Trophoblast cell (in vitro differentiated cells and primary cell): ENCODE measurements at regions not wholly inside any gene's neighbourhood (a gene's known extent, or its start where the extent isn't known, plus 50 kb on each side); places are given as distances from the start of the nearest gene placed in this dataset.

ENCODE experiments used
- DNase-seq, 2 donors: peaks; one replicate each; pipeline ENCODE4 v3.0.0-alpha.2; 2016
- H2AFZ ChIP-seq: 2 replicates; pipeline ENCODE4 v1.6.1; 2013; ENCODE audit warnings: low read length, moderate library complexity, mild to moderate bottlenecking; ENCODE audit not compliant: insufficient read depth, poor library complexity
- H2AK5ac ChIP-seq: 2 replicates; pipeline ENCODE4 v1.6.1; 2013; ENCODE audit warnings: mild to moderate bottlenecking, low read length
- H2BK120ac ChIP-seq: 2 replicates; pipeline ENCODE4 v1.6.1; 2013; ENCODE audit warnings: low read length, mild to moderate bottlenecking, moderate library complexity; ENCODE audit not compliant: insufficient read depth, poor library complexity
- H2BK12ac ChIP-seq: 2 replicates; pipeline ENCODE4 v1.6.1; 2013; ENCODE audit warnings: mild to moderate bottlenecking, low read length, moderate library complexity
- H2BK5ac ChIP-seq: 2 replicates; pipeline ENCODE4 v1.6.1; 2013; ENCODE audit warnings: low read length, low read depth, moderate library complexity, mild to moderate bottlenecking; ENCODE audit not compliant: poor library complexity
- H3K14ac ChIP-seq: 2 replicates; pipeline ENCODE4 v1.6.1; 2013; ENCODE audit warnings: mild to moderate bottlenecking, low read length
- H3K18ac ChIP-seq: 2 replicates; pipeline ENCODE4 v1.6.1; 2013; ENCODE audit warnings: mild to moderate bottlenecking, low read length
- H3K23ac ChIP-seq: 2 replicates; pipeline ENCODE4 v1.6.1; 2013; ENCODE audit warnings: low read length
- H3K27ac ChIP-seq: 2 replicates; pipeline ENCODE4 v1.5.1; 2013; ENCODE audit warnings: low read depth, mild to moderate bottlenecking, inconsistent platforms, low read length, moderate library complexity
- H3K27me3 ChIP-seq: 2 replicates; pipeline ENCODE4 v1.6.1; 2013; ENCODE audit warnings: inconsistent platforms, mild to moderate bottlenecking, low read length, moderate library complexity; ENCODE audit not compliant: insufficient read depth
- H3K36me3 ChIP-seq, 2 experiments: 1 replicate in 1 of 2; 2 replicates in 1 of 2; pipeline ENCODE4 v1.6.1; 2013; ENCODE audit warnings: low read length in 2 of 2, mild to moderate bottlenecking in 2 of 2, moderate library complexity in 1 of 2; ENCODE audit not compliant: insufficient read depth in 2 of 2, control insufficient read depth in 1 of 2
- H3K4ac ChIP-seq: 2 replicates; pipeline ENCODE4 v1.6.1; 2013; ENCODE audit warnings: low read depth, mild to moderate bottlenecking, low read length, moderate library complexity
- H3K4me1 ChIP-seq, 2 experiments: 1 replicate in 1 of 2; 2 replicates in 1 of 2; pipeline ENCODE4 v1.6.1; 2013; ENCODE audit warnings: low read length in 2 of 2, mild to moderate bottlenecking in 2 of 2, moderate library complexity in 1 of 2; ENCODE audit not compliant: insufficient read depth in 2 of 2, control insufficient read depth in 1 of 2
- H3K4me2 ChIP-seq: 2 replicates; pipeline ENCODE4 v1.6.1; 2013; ENCODE audit warnings: inconsistent platforms, mild to moderate bottlenecking, low read length, moderate library complexity
- H3K4me3 ChIP-seq: 2 replicates; pipeline ENCODE4 v1.5.1; 2013; ENCODE audit warnings: mild to moderate bottlenecking, low read depth, low read length, inconsistent platforms
- H3K79me1 ChIP-seq: one replicate; pipeline ENCODE4 v1.6.1; 2013; ENCODE audit warnings: low read length
- H3K79me2 ChIP-seq: 2 replicates; pipeline ENCODE4 v1.6.1; 2013; ENCODE audit warnings: low read length, mild to moderate bottlenecking; ENCODE audit not compliant: control insufficient read depth, insufficient read depth, poor library complexity
- H3K9ac ChIP-seq: 2 replicates; pipeline ENCODE4 v1.6.1; 2013; ENCODE audit warnings: mild to moderate bottlenecking, low read length
- H3K9me3 ChIP-seq: 2 replicates; pipeline ENCODE4 v1.6.1; 2013; ENCODE audit warnings: low read depth, mild to moderate bottlenecking, control low read depth, inconsistent platforms, low read length; ENCODE audit not compliant: insufficient read depth
- H4K12ac ChIP-seq: 2 replicates; pipeline ENCODE4 v1.6.1; 2013; ENCODE audit warnings: low read depth, mild to moderate bottlenecking, low read length, moderate library complexity
- H4K8ac ChIP-seq: 2 replicates; pipeline ENCODE4 v1.6.1; 2013; ENCODE audit warnings: low read depth, mild to moderate bottlenecking, low read length, moderate library complexity
- H4K91ac ChIP-seq: one replicate; pipeline ENCODE4 v1.6.1; 2013; ENCODE audit warnings: low read depth, mild to moderate bottlenecking, low read length, moderate library complexity
- WGBS: extraction: QIAGEN DNeasy Blood & Tissue Kit; methylation state at CpG from one replicate; pipeline ENCODE4 v1.1.7; 2013; ENCODE audit warnings: missing lambda C conversion rate; ENCODE audit not compliant: insufficient read length, insufficient coverage; ENCODE audit errors: extremely low coverage; 5-methylcytosine and 5-hydroxymethylcytosine counted together

DNA sequence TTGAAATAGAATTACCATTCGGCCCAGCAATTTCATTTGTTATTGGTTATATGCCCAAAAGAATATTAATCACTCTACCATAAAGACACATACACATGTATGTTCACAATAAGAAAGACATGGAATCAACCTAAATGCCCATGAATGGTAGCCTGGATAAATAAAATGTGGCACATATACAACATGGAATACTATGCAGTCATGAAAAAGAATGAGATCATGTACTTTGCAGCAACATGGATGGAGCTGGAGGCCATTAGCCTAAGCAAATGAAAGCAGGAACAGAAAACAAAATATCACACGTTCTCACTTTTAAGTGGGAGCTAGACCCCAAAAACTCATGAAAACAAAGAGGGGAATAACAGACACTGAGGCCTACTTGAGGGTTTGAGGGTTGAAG, 52.6 kb upstream of the RNGTT start:
- Histone ChIP-seq H3K79me2 (no peaks in the 10 kb centered on the region), H2AK5ac (no peak overlapping the region), H2BK120ac (no peak overlapping the region), H2AFZ (no peak overlapping the region), H4K91ac (no peak overlapping the region), H2BK12ac (no peak overlapping the region), H2BK5ac (no peak overlapping the region), H3K9ac (no peak overlapping the region), H3K9me3 (no peaks in the 10 kb centered on the region), H4K12ac (no peak overlapping the region), H3K36me3 (peaks cover 0 to 2% of the 10 kb centered on the region in 2 experiments), H3K27me3 (no peaks in the 10 kb centered on the region), H3K4me3 (no peak overlapping the region), H3K14ac (no peak overlapping the region), H3K18ac (no peak overlapping the region), H3K23ac (no peak overlapping the region), H3K27ac (no peak overlapping the region), H4K8ac (no peak overlapping the region), H3K4me1 (no peaks in the 10 kb centered on the region), H3K4me2 (no peak overlapping the region), H3K4ac (no peak overlapping the region), H3K79me1 (no peaks in the 10 kb centered on the region)
- WGBS, result no CpG with 5 or more reads among the region's 2 CpGs
- no peak for DNase-seq

DNA sequence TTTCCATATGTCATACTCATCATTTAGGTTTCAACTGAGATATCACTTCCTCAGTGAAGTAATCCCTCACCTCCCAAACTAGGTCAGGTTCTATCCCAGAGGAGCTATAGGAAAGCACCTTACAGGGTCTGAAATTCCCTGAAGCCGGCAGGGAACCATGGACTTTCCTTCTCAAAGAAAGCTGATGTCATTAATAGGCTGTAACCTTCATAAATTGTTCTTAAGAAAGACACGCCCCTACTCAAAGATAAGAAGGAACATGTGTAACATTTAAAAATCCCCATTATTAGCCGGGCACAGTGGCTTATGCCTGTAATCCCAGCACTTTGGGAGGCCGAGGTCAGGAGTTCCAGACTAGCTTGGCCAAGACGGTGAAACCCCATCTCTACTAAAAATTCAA, 50.0 kb upstream of the RNGTT start:
- Histone ChIP-seq H3K4me2 (no peak overlapping the region), H3K79me1 (no peaks in the 10 kb centered on the region), H2BK12ac (no peak overlapping the region), H3K9me3 (no peaks in the 10 kb centered on the region), H3K36me3 (peaks cover 0 to 2% of the 10 kb centered on the region in 2 experiments), H3K9ac (no peak overlapping the region), H2AFZ (no peak overlapping the region), H3K27me3 (no peaks in the 10 kb centered on the region), H3K79me2 (no peaks in the 10 kb centered on the region), H3K4me3 (no peak overlapping the region), H3K18ac (no peak overlapping the region), H4K91ac (no peak overlapping the region), H4K12ac (no peak overlapping the region), H3K27ac (no peak overlapping the region), H3K4me1 (no peaks in the 10 kb centered on the region), H2AK5ac (no peak overlapping the region), H3K14ac (no peak overlapping the region), H3K23ac (no peak overlapping the region), H2BK120ac (no peak overlapping the region), H2BK5ac (no peak overlapping the region), H3K4ac (no peak overlapping the region), H4K8ac (no peak overlapping the region)
- no peak for DNase-seq
- WGBS, result no CpG with 5 or more reads among the region's 5 CpGs
